ENCODE measurements at regions not wholly inside any gene's neighbourhood (a gene's known extent, or its start where the extent isn't known, plus 50 kb on each side); places are given as distances from the start of the nearest gene placed in this dataset.
"Not testable (repeated sequence)": the region's sequence is repeated elsewhere in the genome, so short reads cannot be mapped to it uniquely, and the experiment has no call there.

- no peak for DNase-seq (ENCODE audit: low spot score)
Observed at GRCh38 chr20:4469910-4470309, 216.3 kb upstream of the PRNP start.

GRCh38 chr20:4468114-4468513 is 218.1 kb upstream of the PRNP start:
- no peak for DNase-seq (ENCODE audit: low spot score)

DNA sequence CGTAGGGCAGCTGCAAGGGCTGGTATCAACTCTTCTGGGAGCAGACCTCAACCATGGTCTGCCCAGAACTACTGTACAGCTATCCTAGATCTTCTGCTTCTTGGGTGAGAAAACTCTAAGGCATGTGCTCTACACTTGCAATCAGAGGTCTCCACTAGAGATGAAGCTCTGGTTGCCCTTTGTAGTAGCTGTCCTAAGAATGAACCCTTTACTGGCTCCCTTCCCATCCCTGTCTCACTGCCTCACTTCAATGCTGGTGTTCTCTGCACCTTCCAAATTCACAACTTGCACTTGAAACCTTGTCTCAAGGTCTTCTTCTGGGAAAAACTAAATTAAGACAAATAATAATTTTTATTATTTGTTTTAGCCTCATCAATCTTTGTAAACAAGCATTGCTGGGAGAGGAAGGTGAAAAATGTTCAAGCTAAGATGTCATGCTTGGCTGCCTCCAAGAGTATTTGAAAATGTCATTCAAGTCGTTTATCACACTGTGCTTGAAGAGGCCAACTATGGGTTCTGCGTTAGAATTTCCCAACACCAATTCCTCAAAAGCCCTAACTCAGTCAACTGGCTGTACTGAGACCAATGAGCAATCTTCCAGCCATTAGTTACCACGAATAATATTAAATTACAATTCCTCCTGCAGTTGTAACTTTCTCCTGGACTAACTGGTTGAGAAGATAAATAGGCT is 216.9 kb upstream of the ADRA1D start:
- no peak for DNase-seq (ENCODE audit: low spot score)

- DNase-seq (ENCODE audit: low spot score), result no peak
Observed at GRCh38 chr20:4465212-4465611, 216.1 kb upstream of the ADRA1D start.

DNA sequence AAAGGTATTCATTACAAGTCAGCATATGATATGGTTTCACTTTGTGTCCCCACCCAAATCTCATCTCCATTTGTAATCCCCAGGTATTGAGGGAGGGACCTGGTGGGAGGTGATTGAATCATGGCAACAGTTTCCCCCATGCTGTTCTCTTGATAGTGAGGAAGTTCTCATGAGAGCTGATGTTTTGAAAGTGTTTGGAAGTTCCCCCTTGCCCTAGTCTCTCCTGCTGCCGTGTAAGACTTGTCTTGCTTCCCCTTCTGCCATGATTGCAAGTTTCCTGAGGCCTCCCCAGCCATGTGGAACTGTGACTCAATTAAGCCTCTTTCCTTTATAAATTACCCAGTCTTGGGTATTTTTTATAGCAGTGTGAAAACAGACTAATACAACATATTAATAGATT is 213.7 kb upstream of the ADRA1D start:
- not testable (repeated sequence) for DNase-seq (ENCODE audit: low spot score)

- no peak for DNase-seq (ENCODE audit: low spot score)
Observed at GRCh38 chr20:4459081-4459480, 210.0 kb upstream of the ADRA1D start.

DNA sequence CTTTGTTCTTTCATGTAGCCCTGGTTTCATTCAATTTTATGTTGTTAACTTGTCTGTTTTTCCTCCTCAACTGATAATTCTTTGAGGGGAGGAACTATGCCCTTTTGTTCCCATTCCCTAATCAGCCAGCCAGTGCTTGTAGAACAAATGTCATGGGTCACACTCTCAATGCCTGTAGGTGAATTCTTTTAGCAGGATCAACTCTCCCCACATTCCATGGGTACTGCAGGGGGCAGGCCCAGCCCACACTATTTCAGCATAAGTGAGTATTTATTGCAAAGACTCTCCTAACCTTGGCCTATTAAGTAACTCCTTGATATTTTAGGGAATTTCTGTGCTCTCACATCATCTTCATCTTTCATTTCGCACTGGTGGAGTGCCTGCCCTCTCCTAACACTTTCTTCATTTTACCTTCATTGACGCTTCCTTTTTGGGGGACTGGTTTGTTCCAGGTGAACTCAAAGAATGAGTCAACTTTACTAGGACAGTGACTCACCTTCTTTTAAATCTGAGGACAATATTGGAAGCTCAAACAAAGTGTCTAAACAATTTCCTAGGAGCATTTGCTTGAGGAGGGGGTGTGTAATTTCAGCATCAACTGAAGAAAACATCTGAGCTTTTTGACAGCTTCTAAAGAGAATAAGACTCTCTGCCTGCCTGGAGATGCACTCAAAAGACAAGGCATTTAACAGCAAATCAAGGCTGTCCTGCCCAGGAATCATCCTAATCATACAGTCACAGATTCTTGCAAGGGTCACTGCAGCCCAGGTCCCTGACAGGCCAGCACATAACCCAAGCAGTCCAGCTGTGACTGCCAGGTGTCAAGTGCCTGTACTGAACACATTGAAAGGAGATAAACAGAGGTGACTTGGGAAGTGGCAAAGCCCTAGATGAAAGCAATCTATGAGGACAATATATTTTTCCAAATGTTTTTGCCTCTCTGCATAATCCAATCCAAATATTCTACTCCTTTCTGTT is 208.8 kb upstream of the ADRA1D start:
- no peak for DNase-seq (ENCODE audit: low spot score)

GRCh38 chr20:4455996-4456395 is 206.9 kb upstream of the ADRA1D start:
- DNase-seq (ENCODE audit: low spot score), result no peak

DNA sequence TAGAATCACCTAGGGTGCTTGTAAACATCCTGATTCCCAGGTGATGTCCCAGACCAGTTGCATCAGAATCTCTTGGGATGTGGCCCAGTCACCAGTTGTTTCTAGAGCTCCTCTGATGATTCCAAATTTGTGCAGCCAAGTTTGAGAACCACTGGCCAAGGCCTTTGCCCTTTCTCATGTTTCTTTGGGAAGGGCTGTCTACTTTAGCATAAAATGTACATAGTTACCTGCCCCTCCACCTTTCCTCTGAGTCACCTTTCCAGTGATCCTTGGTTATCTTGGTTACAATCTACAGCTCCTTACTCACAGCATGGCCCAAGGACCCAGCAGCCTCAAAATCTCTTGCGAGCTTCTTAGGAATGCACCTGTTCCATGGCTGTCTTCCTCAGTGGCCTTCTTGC is 206.2 kb upstream of the ADRA1D start:
- no peak for DNase-seq (ENCODE audit: low spot score)

- DNase-seq (ENCODE audit: low spot score), result no peak
Observed at GRCh38 chr20:4454111-4454510, 205.0 kb upstream of the ADRA1D start.

GRCh38 chr20:4453359-4453758 is 204.3 kb upstream of the ADRA1D start:
- DNase-seq (ENCODE audit: low spot score), result no peak

GRCh38 chr20:4451487-4452081 is 202.5 kb upstream of the ADRA1D start:
- no peak for DNase-seq (ENCODE audit: low spot score)

- no peak for DNase-seq (ENCODE audit: low spot score)
Observed at GRCh38 chr20:4449957-4450715, 201.0 kb upstream of the ADRA1D start.

GRCh38 chr20:4445784-4446183 is 196.7 kb upstream of the ADRA1D start:
- no peak for DNase-seq (ENCODE audit: low spot score)

DNA sequence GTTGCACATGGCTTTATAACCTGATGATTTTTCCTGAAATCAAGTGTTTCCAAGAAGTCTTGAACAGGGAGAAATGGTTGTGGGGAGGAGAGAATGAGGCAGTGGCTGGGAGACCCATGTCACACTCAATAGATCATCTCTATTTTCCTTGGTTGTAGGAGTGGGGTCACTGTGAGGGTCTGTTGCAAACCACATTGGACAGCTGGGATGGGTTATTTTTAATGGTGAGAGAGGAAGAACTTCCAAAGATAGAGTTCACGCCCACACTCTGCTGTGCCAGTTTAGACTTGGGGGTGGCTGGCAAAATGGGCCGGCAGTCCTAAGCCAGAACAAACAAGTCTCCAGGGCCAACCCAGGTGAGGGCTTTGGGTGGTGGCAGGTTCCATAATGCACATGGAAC is 196.2 kb upstream of the ADRA1D start:
- no peak for DNase-seq (ENCODE audit: low spot score)

GRCh38 chr20:4444404-4444803 is 195.3 kb upstream of the ADRA1D start:
- DNase-seq (ENCODE audit: low spot score), result no peak

DNA sequence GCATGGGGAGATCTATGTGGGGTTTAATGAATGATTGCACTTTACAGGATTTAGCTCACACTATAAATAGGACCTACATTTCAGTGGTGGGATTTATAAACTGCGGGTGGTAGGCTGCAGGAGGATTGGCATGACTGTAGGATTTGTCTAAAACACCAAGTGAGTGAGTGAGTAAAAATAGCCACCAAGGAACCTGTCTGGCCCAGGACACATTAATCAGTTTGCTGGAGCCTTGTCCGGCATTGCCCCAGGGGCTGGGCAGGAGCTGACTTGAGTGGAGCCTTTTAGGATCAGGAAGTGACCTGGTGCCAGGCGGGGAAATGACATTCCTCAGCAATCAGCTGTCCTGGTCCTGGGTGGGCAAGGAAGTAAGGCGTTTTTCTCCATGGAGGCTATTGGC is 193.9 kb upstream of the ADRA1D start:
- no peak for DNase-seq (ENCODE audit: low spot score)

- DNase-seq (ENCODE audit: low spot score), result no peak
Observed at GRCh38 chr20:4441871-4442270, 192.8 kb upstream of the ADRA1D start.

DNA sequence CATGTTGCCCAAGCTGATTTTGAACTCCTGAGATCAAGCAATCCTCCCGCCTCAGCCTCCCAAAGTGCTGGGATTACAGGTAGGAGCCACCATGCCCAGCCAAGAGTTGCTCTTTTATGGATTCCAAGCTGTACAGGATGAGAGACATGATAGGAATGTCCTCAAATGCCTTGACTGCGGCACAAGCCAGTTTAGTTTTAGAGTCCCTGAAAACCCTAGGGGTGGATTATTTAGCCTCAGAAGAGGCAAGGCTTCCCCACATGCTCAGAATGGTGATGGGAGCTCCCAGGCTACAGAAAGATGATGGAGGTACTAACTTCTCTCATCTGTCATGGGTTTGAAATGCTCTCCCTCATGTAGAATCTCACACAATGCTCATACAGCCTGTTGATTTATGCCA is 192.1 kb upstream of the ADRA1D start:
- no peak for DNase-seq (ENCODE audit: low spot score)

DNA sequence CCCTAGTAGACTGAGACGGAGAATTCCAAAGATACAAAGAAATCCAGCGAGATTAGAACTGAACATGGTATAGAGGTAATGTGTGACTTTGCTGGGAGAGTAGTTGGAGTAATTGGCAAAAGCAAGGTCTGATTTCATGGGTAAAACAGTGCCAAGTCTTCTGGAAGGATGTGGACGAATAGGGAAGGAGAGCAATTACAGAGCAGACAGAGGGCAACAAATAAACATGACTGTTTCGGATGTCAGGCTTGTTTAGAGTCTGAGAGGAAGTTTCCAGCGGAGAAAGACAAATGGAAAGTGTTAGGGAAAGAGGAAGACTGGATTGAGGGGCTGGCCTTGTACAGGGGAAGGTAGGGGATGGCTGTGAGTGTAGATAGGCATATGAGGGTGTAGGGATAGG is 190.4 kb upstream of the ADRA1D start:
- no peak for DNase-seq (ENCODE audit: low spot score)

- no peak for DNase-seq (ENCODE audit: low spot score)
Observed at GRCh38 chr20:4437131-4437530, 188.0 kb upstream of the ADRA1D start.

Data from SK-N-DZ (cell line).